ENCODE measurements at regions not wholly inside any gene's neighbourhood (a gene's known extent, or its start where the extent isn't known, plus 50 kb on each side); places are given as distances from the start of the nearest gene placed in this dataset.

DNA sequence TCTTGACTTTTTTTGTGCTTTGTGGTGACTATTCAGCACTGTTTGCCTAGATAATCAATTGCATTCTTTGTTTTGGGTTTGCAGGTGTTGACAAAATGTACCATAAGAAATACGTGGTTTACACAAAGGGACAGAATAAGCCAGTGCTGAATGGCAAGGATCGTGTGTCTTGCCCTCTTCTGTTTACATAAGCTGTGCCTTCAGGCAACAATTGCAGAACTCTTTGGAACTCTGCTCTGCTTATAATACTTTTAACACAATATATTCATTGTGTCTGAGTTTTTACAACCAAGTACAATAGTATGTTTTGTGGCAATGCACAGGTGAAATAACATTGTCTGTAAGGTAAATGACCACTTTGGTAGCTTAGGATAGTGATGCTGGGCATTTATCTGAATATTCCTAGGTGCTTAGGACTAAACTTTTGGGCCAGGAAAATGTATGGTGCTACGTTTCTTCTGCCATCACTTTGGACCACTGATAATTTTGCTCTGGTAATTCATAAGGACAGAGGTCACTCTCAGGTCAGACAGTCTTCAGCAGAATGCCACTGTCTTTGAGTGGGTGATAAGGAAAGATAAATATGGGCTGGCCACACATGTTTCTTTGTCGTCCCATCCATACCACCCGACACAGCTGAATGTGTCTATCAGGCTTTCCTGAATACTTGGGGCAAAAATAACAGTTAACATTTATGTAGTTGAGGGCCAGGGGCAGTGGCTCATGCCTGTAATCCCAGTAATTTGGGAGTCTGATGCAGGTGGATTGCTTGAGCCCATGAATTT is 344.6 kb upstream of the IMPG1 start:
- TF ChIP-seq, protein P1, sequence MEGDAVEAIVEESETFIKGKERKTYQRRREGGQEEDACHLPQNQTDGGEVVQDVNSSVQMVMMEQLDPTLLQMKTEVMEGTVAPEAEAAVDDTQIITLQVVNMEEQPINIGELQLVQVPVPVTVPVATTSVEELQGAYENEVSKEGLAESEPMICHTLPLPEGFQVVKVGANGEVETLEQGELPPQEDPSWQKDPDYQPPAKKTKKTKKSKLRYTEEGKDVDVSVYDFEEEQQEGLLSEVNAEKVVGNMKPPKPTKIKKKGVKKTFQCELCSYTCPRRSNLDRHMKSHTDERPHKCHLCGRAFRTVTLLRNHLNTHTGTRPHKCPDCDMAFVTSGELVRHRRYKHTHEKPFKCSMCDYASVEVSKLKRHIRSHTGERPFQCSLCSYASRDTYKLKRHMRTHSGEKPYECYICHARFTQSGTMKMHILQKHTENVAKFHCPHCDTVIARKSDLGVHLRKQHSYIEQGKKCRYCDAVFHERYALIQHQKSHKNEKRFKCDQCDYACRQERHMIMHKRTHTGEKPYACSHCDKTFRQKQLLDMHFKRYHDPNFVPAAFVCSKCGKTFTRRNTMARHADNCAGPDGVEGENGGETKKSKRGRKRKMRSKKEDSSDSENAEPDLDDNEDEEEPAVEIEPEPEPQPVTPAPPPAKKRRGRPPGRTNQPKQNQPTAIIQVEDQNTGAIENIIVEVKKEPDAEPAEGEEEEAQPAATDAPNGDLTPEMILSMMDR (IDR thresholded peaks at IDR 0.05) = no peak
- TF ChIP-seq POLR2A (IDR thresholded peaks at IDR 0.05) = no peak
